Caco-2 (cell line): ENCODE measurements at regions not wholly inside any gene's neighbourhood (a gene's known extent, or its start where the extent isn't known, plus 50 kb on each side); places are given as distances from the start of the nearest gene placed in this dataset.

Experiments used
- BruUV-seq: library from RNA; stranded (reverse); fragments of 400-500 nt; replicated peaks from 2 replicates; lab custom pipeline; 2021; lab: Mats Ljungman, UMichigan
- CTCF ChIA-PET: fragments of 300-600 bp; sonication (Branson Sonifier 250); formaldehyde crosslinking; loops from one replicate; lab custom pipeline; 2022; ENCODE audit warnings: antibody characterized with exemption; lab: Charles Lee
- POLR2A ChIA-PET: fragments of 300-600 bp; sonication (Branson Sonifier 250); formaldehyde crosslinking; loops from one replicate; lab custom pipeline; 2022; ENCODE audit warnings: antibody characterized with exemption; lab: Charles Lee
- DNase-seq, 2 experiments: peaks; one replicate each; pipeline versions ENCODE4 v3.0.0 to v3.0.0-alpha.2; 2020 to 2022
- H3K27me3 ChIP-seq: replicated peaks from 2 replicates; pipeline ENCODE4 v1.6.0; 2011; ENCODE audit warnings: low read length; ENCODE audit not compliant: control insufficient read depth, insufficient read depth
- H3K36me3 ChIP-seq: 2 replicates; pipeline ENCODE4 v1.5.1; 2011; ENCODE audit warnings: low read length; ENCODE audit not compliant: control insufficient read depth, insufficient read depth
- H3K4me1 ChIP-seq: fragments of 250-450 bp; sonication (Bioruptor Pico); 2 replicates; pipeline ENCODE4 v1.5.1; 2020; ENCODE audit warnings: mild to moderate bottlenecking
- H3K4me3 ChIP-seq: 2 replicates; pipeline ENCODE4 v1.5.1; 2011; ENCODE audit warnings: low read depth, mild to moderate bottlenecking, control low read depth, low read length
- H3K9me3 ChIP-seq: fragments of 250-450 bp; sonication (Bioruptor Pico); 2 replicates; pipeline ENCODE4 v1.5.1; 2020; ENCODE audit warnings: mild to moderate bottlenecking, moderate library complexity
- H3K27ac Mint-ChIP-seq: one replicate; pipeline ENCODE4 v1.8.0; 2022; ENCODE audit warnings: mixed read lengths; ENCODE audit not compliant: unreplicated experiment
- H3K27me3 Mint-ChIP-seq: one replicate; pipeline ENCODE4 v1.8.0; 2022; ENCODE audit warnings: mixed read lengths; ENCODE audit not compliant: insufficient read depth, unreplicated experiment
- H3K36me3 Mint-ChIP-seq: one replicate; pipeline ENCODE4 v1.8.0; 2022; ENCODE audit warnings: mild to moderate bottlenecking, mixed read lengths; ENCODE audit not compliant: insufficient read depth, unreplicated experiment
- H3K4me1 Mint-ChIP-seq: one replicate; pipeline ENCODE4 v1.8.0; 2022; ENCODE audit warnings: low read depth, mixed read lengths; ENCODE audit not compliant: unreplicated experiment
- H3K4me3 Mint-ChIP-seq: one replicate; pipeline ENCODE4 v1.8.0; 2022; ENCODE audit warnings: mild to moderate bottlenecking, moderate library complexity, mixed read lengths; ENCODE audit not compliant: unreplicated experiment
- H3K9me3 Mint-ChIP-seq: one replicate; pipeline ENCODE4 v1.8.0; 2022; ENCODE audit warnings: mixed read lengths; ENCODE audit not compliant: unreplicated experiment
- CTCF ChIP-seq, 2 experiments: fragments of 200-600 bp in 1 of 2; IDR thresholded peaks; 1 replicate in 1 of 2; 2 replicates in 1 of 2; pipeline versions ENCODE4 v1.5.1 to v1.8.0; 2011 to 2022; ENCODE audit warnings: antibody characterized with exemption in 1 of 2, control low read depth in 1 of 2, inconsistent platforms in 1 of 2, low read depth in 1 of 2, low read length in 1 of 2, mild to moderate bottlenecking in 1 of 2, moderate library complexity in 1 of 2; ENCODE audit not compliant: insufficient read depth in 1 of 2, severe bottlenecking in 1 of 2, unreplicated experiment in 1 of 2
- intact Hi-C: fragments of 100-400 bp; cut with micrococcal nuclease; formaldehyde crosslinking; loops from one replicate; pipeline ENCODE4 v1.10.0; 2022; ENCODE audit not compliant: unreplicated experiment

DNA sequence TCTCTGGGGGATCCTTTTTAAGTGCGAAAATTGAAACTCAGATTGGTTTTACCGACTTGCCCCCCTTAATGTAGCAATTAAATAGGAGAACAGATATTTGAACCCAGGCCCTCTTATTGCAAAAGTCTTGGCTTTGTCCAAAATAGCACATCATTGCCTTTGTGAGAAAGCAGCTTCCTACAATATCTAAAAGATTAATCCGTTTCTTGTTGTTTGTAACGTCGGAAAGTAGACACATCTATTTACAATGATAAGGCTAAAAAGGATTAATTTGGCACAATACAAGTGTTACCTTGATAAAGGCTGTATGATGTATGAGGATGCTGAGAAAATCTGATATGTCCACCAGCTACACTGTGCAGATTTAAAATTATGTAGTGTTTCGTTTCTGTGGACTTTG lies 108.7 kb upstream of the SLC10A2 start:
- H3K4me3 Mint-ChIP-seq = no peak overlapping the region
- H3K36me3 ChIP-seq = no peaks in the 10 kb centered on the region
- intact Hi-C loops = no loop called here
- H3K27me3 Mint-ChIP-seq = no peaks in the 10 kb centered on the region
- POLR2A ChIA-PET = no interaction called here
- H3K9me3 Mint-ChIP-seq = peaks cover 9% of the 10 kb centered on the region
- no peak overlapping the region for H3K27ac Mint-ChIP-seq
- TF ChIP-seq CTCF (IDR thresholded peaks at IDR 0.05; ENCODE audit: insufficient read depth in 1 of 2, low read depth in 1 of 2, low read length in 1 of 2, severe bottlenecking in 1 of 2, unreplicated experiment in 1 of 2) = no peak
- H3K4me3 ChIP-seq = no peak overlapping the region
- H3K9me3 ChIP-seq = 0 out of 2 replicates have a peak, but pooled peaks cover 2% of the 10 kb centered on the region
- no TSS peak for BruUV-seq
- H3K4me1 ChIP-seq = no peaks in the 10 kb centered on the region
- H3K36me3 Mint-ChIP-seq = no peaks in the 10 kb centered on the region
- H3K27me3 ChIP-seq = no peaks in the 10 kb centered on the region
- DNase-seq = no peak
- H3K4me1 Mint-ChIP-seq = no peaks in the 10 kb centered on the region
- CTCF ChIA-PET = no interaction called here

DNA sequence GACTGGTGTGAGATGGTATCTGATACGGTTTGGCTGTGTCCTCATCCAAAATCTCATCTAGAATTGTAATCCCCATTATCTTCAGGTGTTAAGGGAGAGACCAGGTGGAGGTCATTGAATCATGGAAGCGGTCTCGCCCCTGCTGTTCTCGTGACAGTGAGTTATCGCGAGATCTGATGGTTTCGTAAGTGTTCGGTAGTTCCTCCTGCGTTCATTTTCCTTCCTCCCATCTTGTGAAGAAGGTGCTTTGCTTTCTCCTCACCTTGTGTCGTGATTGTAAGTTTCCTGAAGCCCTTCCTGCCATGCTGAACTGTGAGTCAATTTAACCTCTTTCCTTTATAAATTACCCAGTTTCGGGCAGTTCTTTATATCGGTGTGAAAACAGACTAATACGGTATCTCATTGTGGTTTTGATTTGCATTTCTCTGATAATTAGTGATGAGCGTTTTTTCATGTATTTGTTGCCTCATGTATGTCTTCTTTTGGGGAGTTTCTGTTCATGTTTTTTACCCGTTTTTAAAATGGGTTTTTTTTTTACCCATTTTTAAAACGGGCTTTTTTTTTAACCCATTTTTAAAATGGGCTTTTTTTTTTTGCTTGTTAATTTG lies 102.8 kb upstream of the SLC10A2 start:
- Mint-ChIP-seq H3K27ac (no peak overlapping the region), H3K27me3 (no peaks in the 10 kb centered on the region), H3K4me3 (no peak overlapping the region), H3K9me3 (no peaks in the 10 kb centered on the region), H3K36me3 (no peaks in the 10 kb centered on the region), H3K4me1 (no peaks in the 10 kb centered on the region)
- POLR2A ChIA-PET = no interaction called here
- CTCF ChIA-PET = no interaction called here
- Histone ChIP-seq H3K9me3 (no peaks in the 10 kb centered on the region), H3K4me3 (no peak overlapping the region), H3K4me1 (no peaks in the 10 kb centered on the region), H3K27me3 (no peaks in the 10 kb centered on the region), H3K36me3 (no peaks in the 10 kb centered on the region)
- intact Hi-C loops = no loop called here
- no peak for DNase-seq
- TF ChIP-seq CTCF (IDR thresholded peaks at IDR 0.05; ENCODE audit: insufficient read depth in 1 of 2, low read depth in 1 of 2, low read length in 1 of 2, severe bottlenecking in 1 of 2, unreplicated experiment in 1 of 2) = no peak
- BruUV-seq = no TSS peak

GRCh38 chr13:103164251-103164650 lies 98.0 kb upstream of the SLC10A2 start:
- intact Hi-C loops = no loop called here
- H3K4me1 ChIP-seq = no peaks in the 10 kb centered on the region
- no peaks in the 10 kb centered on the region for H3K9me3 ChIP-seq
- Mint-ChIP-seq H3K27ac (no peak overlapping the region), H3K36me3 (no peaks in the 10 kb centered on the region), H3K4me1 (no peaks in the 10 kb centered on the region), H3K4me3 (no peak overlapping the region), H3K9me3 (no peaks in the 10 kb centered on the region), H3K27me3 (no peaks in the 10 kb centered on the region)
- no peaks in the 10 kb centered on the region for H3K36me3 ChIP-seq
- DNase-seq = no peak
- no TSS peak for BruUV-seq
- H3K27me3 ChIP-seq = no peaks in the 10 kb centered on the region
- POLR2A ChIA-PET = no interaction called here
- H3K4me3 ChIP-seq = no peak overlapping the region
- TF ChIP-seq CTCF (IDR thresholded peaks at IDR 0.05; ENCODE audit: insufficient read depth in 1 of 2, low read depth in 1 of 2, low read length in 1 of 2, severe bottlenecking in 1 of 2, unreplicated experiment in 1 of 2) = no peak
- CTCF ChIA-PET = no interaction called here
